Upper lobe of left lung (tissue), 6 donors: ENCODE measurements at regions not wholly inside any gene's neighbourhood (a gene's known extent, or its start where the extent isn't known, plus 50 kb on each side); places are given as distances from the start of the nearest gene placed in this dataset.

ENCODE experiments used
- ATAC-seq, 2 donors: fragments of 200-7000 bp; cut with Tn5 transposase; one replicate each; pipeline ENCODE4 v1.9.1; 2022; ENCODE audit warnings: mild to moderate bottlenecking in 2 of 2, moderate library complexity in 2 of 2; ENCODE audit not compliant: low FRiP score in 2 of 2
- DNase-seq, 2 donors: peaks; one replicate each; pipeline ENCODE4 v3.0.0-alpha.2; 2019 to 2020
- H3K27ac ChIP-seq, 4 donors: fragments of 200-600 bp; sonication (generic); one replicate each; pipeline ENCODE4 v1.5.1; 2016 to 2019
- H3K27me3 ChIP-seq, 4 donors: fragments of 200-600 bp; sonication (generic); one replicate each; pipeline ENCODE4 v1.5.1; 2017 to 2019
- H3K36me3 ChIP-seq, 4 donors: fragments of 200-600 bp; sonication (generic); one replicate each; pipeline ENCODE4 v1.5.1; 2016 to 2019
- H3K4me1 ChIP-seq, 4 donors: fragments of 200-600 bp; sonication (generic); one replicate each; pipeline ENCODE4 v1.5.1; 2018 to 2019
- H3K4me3 ChIP-seq, 4 donors: fragments of 200-600 bp; sonication (generic); one replicate each; pipeline ENCODE4 v1.5.1; 2017 to 2019; ENCODE audit warnings: mild to moderate bottlenecking in 2 of 4, moderate library complexity in 1 of 4
- H3K9me3 ChIP-seq, 4 donors: fragments of 200-600 bp; sonication (generic); one replicate each; pipeline ENCODE4 v1.5.1; 2018 to 2019
- EP300 ChIP-seq, 4 donors: sonication (generic); formaldehyde crosslinking; IDR thresholded peaks; one replicate each; pipeline ENCODE4 v1.5.1; 2017; ENCODE audit warnings: antibody characterized with exemption in 4 of 4, control low read depth in 2 of 4
- POLR2A ChIP-seq, 4 donors: fragments of 450-650 bp; IDR thresholded peaks; one replicate each; pipeline ENCODE4 v1.5.1; 2016 to 2017; ENCODE audit warnings: antibody characterized with exemption in 4 of 4, mild to moderate bottlenecking in 2 of 4
- POLR2AphosphoS5 ChIP-seq, 2 donors: sonication (generic); formaldehyde crosslinking; IDR thresholded peaks; one replicate each; pipeline ENCODE4 v1.5.1; 2017; ENCODE audit warnings: antibody characterized with exemption in 2 of 2
- WGBS, 2 donors: methylation state at CpG; one replicate each; pipeline ENCODE4 v1.1.5; 2017 to 2018; 5-methylcytosine and 5-hydroxymethylcytosine counted together
- TF ChIP-seq, protein P1 (sequence below), 6 experiments: fragments of 450-650 bp in 4 of 6; fragments of 200-600 bp in 2 of 6; sonication (generic) in 2 of 6; IDR thresholded peaks; one replicate each; pipeline ENCODE4 v1.5.1; 2016 to 2019; ENCODE audit warnings: antibody characterized with exemption in 6 of 6
- donor health status: DM: no; HTN: no; CAD: no; lungs with moderate emphysema.
- donor health status: DM: no; HTN: yes; CAD: no; lungs with severe emphysema.

DNA sequence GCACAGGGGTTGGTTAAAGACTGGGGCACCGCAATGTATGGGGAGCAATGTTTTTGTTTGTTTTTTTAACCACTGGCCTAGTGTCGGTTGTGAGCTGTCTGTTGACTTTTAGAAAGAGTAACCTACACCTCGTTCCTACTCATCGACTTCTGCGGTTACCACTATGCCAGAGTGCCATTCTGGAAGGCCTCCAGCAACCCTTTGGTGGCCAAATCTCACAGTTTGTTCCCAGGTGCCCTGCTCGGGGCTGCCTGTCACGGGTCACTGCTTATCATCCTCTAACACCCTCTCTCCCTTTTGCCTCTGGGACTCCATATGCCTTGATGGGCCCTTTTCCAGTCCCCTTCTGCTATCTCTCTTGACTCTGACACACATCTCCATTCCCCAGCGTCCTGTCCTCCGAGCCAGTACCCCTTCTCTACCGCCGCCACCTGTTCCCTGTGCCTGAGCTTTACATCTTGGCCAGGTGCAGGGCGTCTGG, 290.4 kb upstream of the C2CD4B start:
- no peak overlapping the region for H3K27ac ChIP-seq
- TF ChIP-seq EP300 (IDR thresholded peaks at IDR 0.05) (no peak), POLR2AphosphoS5 (IDR thresholded peaks at IDR 0.05) (no peak)
- H3K36me3 ChIP-seq = no peaks in the 10 kb centered on the region
- H3K4me3 ChIP-seq = no peak overlapping the region
- no peak for ATAC-seq
- no peak for DNase-seq
- no peaks in the 10 kb centered on the region for H3K27me3 ChIP-seq
- WGBS, 2 donors = 71 to 87% methylated on average over 11 to 12 of the region's 12 CpGs
- no peaks in the 10 kb centered on the region for H3K4me1 ChIP-seq
- H3K9me3 ChIP-seq = no peaks in the 10 kb centered on the region

DNA sequence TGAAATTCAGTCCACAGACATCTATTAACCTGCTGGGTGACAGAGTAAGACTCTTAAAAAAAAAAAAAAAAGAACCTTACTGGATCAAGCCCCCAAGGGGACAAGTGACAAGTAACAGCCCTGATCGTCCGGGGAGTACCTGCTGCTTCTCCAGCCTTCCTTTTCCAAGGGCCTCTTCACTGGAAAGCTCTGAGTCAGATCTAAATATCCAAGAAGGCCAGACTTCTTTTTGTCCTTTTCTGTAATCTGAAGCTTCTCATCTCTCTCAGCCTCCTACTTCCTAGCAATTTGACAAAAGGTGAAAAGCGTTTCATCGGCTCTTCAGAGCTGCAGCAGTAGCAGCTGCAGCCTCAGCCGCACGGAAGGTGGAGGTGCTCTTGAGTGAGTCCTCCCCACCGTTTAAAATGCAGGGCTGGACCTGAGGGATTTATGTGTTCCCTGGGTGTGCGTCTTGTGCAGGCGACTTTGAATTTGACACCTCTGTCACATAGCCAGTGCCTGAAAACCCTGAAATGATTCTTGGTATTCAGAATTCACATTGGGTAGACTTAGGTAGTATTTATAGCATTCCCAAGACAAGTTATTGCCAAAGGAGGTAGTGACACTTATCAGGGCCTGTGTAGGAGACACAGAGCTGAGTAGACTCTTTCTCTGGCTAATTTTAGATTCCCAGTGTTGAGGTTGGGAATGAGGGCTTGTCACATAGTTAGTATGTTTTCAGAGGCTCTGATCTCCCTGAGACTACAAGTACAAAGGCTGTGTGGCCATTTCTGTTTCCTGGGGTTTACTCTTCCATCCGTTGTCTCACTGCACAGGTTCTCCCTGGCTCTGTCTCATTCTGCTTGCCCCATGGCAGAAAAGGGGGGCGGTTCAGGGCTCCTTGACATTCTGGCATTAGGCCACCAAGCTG, 291.2 kb upstream of the C2CD4B start:
- TF ChIP-seq EP300 (IDR thresholded peaks at IDR 0.05) (no peak), POLR2AphosphoS5 (IDR thresholded peaks at IDR 0.05) (no peak), POLR2A (IDR thresholded peaks at IDR 0.05) (no peak)
- TF ChIP-seq, protein P1, sequence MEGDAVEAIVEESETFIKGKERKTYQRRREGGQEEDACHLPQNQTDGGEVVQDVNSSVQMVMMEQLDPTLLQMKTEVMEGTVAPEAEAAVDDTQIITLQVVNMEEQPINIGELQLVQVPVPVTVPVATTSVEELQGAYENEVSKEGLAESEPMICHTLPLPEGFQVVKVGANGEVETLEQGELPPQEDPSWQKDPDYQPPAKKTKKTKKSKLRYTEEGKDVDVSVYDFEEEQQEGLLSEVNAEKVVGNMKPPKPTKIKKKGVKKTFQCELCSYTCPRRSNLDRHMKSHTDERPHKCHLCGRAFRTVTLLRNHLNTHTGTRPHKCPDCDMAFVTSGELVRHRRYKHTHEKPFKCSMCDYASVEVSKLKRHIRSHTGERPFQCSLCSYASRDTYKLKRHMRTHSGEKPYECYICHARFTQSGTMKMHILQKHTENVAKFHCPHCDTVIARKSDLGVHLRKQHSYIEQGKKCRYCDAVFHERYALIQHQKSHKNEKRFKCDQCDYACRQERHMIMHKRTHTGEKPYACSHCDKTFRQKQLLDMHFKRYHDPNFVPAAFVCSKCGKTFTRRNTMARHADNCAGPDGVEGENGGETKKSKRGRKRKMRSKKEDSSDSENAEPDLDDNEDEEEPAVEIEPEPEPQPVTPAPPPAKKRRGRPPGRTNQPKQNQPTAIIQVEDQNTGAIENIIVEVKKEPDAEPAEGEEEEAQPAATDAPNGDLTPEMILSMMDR (IDR thresholded peaks at IDR 0.05) = no peak
- DNase-seq (no peak), ATAC-seq (no peak)
- WGBS, 2 donors = 91 to 92% methylated on average over 11 of the region's 11 CpGs
- H3K4me1 ChIP-seq = no peaks in the 10 kb centered on the region
- no peak overlapping the region for H3K27ac ChIP-seq
- H3K4me3 ChIP-seq = no peak overlapping the region
- no peaks in the 10 kb centered on the region for H3K27me3 ChIP-seq
- H3K36me3 ChIP-seq = no peaks in the 10 kb centered on the region
- no peaks in the 10 kb centered on the region for H3K9me3 ChIP-seq

DNA sequence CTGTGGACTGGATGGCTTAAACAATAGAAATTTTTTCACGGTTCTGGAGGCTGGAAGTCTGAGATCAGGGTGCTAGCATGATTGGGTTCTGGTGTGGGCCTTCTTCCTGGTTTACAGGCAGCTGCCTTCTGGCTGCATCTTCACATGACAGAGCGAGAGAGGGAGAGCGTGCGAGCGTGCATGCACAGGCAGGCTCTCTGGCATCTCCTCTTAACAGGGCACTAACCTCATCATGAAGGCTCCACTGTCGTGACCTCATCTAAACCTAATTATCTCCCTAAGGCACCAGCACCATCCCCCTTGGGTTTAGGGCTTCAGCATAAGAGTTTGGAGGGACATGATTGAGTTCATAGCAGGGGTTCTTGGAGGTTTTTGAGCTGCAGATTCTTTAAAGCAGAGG, 292.0 kb upstream of the C2CD4B start:
- WGBS, 2 donors = 87 to 89% methylated on average over 6 of the region's 6 CpGs
- Histone ChIP-seq H3K9me3 (no peaks in the 10 kb centered on the region), H3K4me1 (no peaks in the 10 kb centered on the region), H3K4me3 (no peak overlapping the region), H3K27me3 (no peaks in the 10 kb centered on the region), H3K27ac (no peak overlapping the region), H3K36me3 (no peaks in the 10 kb centered on the region)
- TF ChIP-seq POLR2AphosphoS5 (IDR thresholded peaks at IDR 0.05) (no peak), POLR2A (IDR thresholded peaks at IDR 0.05) (no peak), EP300 (IDR thresholded peaks at IDR 0.05) (no peak)
- TF ChIP-seq, protein P1 (IDR thresholded peaks at IDR 0.05) = no peak
- no peak for ATAC-seq
- DNase-seq = no peak

DNA sequence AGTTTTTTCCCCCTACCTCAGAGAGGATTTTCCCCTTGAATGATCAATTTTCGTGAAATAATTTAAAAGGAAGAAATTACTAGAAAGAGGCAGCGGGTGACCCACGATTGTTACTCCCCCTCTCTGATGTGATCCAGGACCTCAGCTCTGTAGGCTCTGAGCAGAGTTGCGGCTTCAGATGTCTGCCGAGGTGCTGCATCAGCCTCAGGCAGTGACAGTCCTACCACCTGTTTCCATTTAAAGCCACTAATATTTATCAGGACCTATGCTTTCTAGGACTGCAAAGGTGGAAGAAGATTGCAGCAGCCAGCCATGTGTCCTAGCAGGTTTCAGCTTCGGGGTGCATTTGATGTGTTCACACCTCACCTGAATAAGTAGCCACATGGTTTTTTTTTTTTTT, 294.8 kb upstream of the C2CD4B start:
- 87 to 90% methylated on average over 6 of the region's 6 CpGs for WGBS, 2 donors
- Histone ChIP-seq H3K4me3 (no peak overlapping the region), H3K27ac (no peak overlapping the region), H3K27me3 (no peaks in the 10 kb centered on the region), H3K36me3 (no peaks in the 10 kb centered on the region), H3K4me1 (no peaks in the 10 kb centered on the region), H3K9me3 (no peaks in the 10 kb centered on the region)
- DNase-seq (no peak), ATAC-seq (no peak)
- no peak for TF ChIP-seq EP300 (IDR thresholded peaks at IDR 0.05)
- TF ChIP-seq POLR2A (IDR thresholded peaks at IDR 0.05) = no peak
- TF ChIP-seq POLR2AphosphoS5 (IDR thresholded peaks at IDR 0.05) = no peak
- TF ChIP-seq, protein P1 (IDR thresholded peaks at IDR 0.05) = no peak

DNA sequence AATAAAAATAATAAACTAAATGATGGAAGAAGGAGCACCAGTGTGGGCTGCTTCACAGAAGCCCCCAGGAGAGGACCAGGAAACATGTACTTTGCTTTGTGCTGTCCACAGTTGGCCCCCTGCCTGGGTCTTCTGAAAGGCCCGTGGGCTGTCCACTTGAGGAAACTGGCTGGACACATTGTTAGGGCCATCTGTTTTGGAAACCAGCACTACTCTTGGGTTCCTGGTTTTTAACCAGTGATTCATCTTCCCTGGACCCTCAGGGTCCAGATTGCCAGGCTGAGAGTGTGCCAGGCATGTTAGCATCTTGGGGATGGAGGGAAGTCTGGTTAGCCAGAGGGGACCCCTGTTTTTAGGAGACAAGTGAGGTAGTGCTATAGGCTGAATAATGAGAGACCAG, 297.2 kb upstream of the C2CD4B start:
- 13 to 38% methylated on average over 1 of the region's 1 CpG for WGBS, 2 donors
- DNase-seq = no peak
- Histone ChIP-seq H3K27ac (no peak overlapping the region), H3K9me3 (no peaks in the 10 kb centered on the region), H3K4me3 (no peak overlapping the region), H3K4me1 (no peaks in the 10 kb centered on the region), H3K27me3 (no peaks in the 10 kb centered on the region), H3K36me3 (no peaks in the 10 kb centered on the region)
- TF ChIP-seq, protein P1 (IDR thresholded peaks at IDR 0.05) = no peak
- TF ChIP-seq EP300 (IDR thresholded peaks at IDR 0.05) (no peak), POLR2AphosphoS5 (IDR thresholded peaks at IDR 0.05) (no peak), POLR2A (IDR thresholded peaks at IDR 0.05) (no peak)
- ATAC-seq = no peak
